ENCODE measurements at regions not wholly inside any gene's neighbourhood (a gene's known extent, or its start where the extent isn't known, plus 50 kb on each side); places are given as distances from the start of the nearest gene placed in this dataset.

GRCh38 chr2:226030788-226031646 is 631.5 kb downstream of the NYAP2 start (continued):
- TF ChIP-seq ZNF709 (CRISPR knock-in tag; IDR thresholded peaks at IDR 0.05) (0 out of 2 replicates have a peak, but pooled peaks have one; percentile 16), ZNF44 (CRISPR knock-in tag; IDR thresholded peaks at IDR 0.05) (peak; percentile 66; the same call in 1 of the 2 replicates), MXD3 (CRISPR knock-in tag; IDR thresholded peaks at IDR 0.05) (peak; percentile 51; the same call in 1 of the 2 replicates), TOE1 (CRISPR knock-in tag; IDR thresholded peaks at IDR 0.05) (no peak), ZNF446 (CRISPR knock-in tag; IDR thresholded peaks at IDR 0.05) (no peak), POGK (CRISPR knock-in tag; conservative IDR thresholded peaks at IDR 0.05) (peak; percentile 71; the same call in 1 of the 2 replicates), ZNF138 (CRISPR knock-in tag; IDR thresholded peaks at IDR 0.05; ENCODE audit: low read depth) (no peak), FOXJ3 (CRISPR knock-in tag; IDR thresholded peaks at IDR 0.05; ENCODE audit: borderline replicate concordance) (peak; percentile 82; the same call in 1 of the 2 replicates), SP2 (CRISPR knock-in tag; IDR thresholded peaks at IDR 0.05) (no peak), ZNF772 (CRISPR knock-in tag; IDR thresholded peaks at IDR 0.05) (no peak), MTF1 (CRISPR knock-in tag; IDR thresholded peaks at IDR 0.05) (no peak), MAFG (CRISPR knock-in tag; IDR thresholded peaks at IDR 0.05) (no peak), SMC3 (IDR thresholded peaks at IDR 0.05; ENCODE audit: low read length) (no peak), ZNF816 (CRISPR knock-in tag; IDR thresholded peaks at IDR 0.05; ENCODE audit: borderline replicate concordance) (peak; percentile 59; the same call in 1 of the 2 replicates), ATF3 (CRISPR knock-in tag; IDR thresholded peaks at IDR 0.05) (0 out of 2 replicates have a peak, but pooled peaks have one; percentile 13), NFE2L1 (CRISPR knock-in tag; IDR thresholded peaks at IDR 0.05; ENCODE audit: borderline replicate concordance) (no peak), ZFP90 (CRISPR knock-in tag; IDR thresholded peaks at IDR 0.05; ENCODE audit: borderline replicate concordance) (peak; percentile 97), WIZ (CRISPR knock-in tag; IDR thresholded peaks at IDR 0.05) (no peak; the same call in 1 of the 2 replicates), ZNF484 (CRISPR knock-in tag; IDR thresholded peaks at IDR 0.05; ENCODE audit: borderline replicate concordance, low read depth) (no peak), GATA4 (IDR thresholded peaks at IDR 0.05; ENCODE audit: borderline replicate concordance, low read depth) (peak; percentile 43; the same call in 1 of the 2 replicates), POLR2AphosphoS2 (IDR thresholded peaks at IDR 0.05; ENCODE audit: low read depth, low read length) (no peak), KLF12 (CRISPR knock-in tag; IDR thresholded peaks at IDR 0.05; ENCODE audit: borderline replicate concordance) (0 out of 2 replicates have a peak, but pooled peaks have one; percentile 32), ZNF10 (CRISPR knock-in tag; IDR thresholded peaks at IDR 0.05; ENCODE audit: borderline replicate concordance, low read depth) (no peak), YEATS4 (CRISPR knock-in tag; IDR thresholded peaks at IDR 0.05; ENCODE audit: borderline replicate concordance) (peak; percentile 71; the same call in 1 of the 2 replicates), SRSF1 (optimal IDR thresholded peaks at IDR 0.05; ENCODE audit: low read depth, low read length) (peak; percentile 37)
